A549 (cell line): ENCODE measurements at regions not wholly inside any gene's neighbourhood (a gene's known extent, or its start where the extent isn't known, plus 50 kb on each side); places are given as distances from the start of the nearest gene placed in this dataset.
A peak's percentile ranks its signal among the peaks of the same experiment; 100 is the strongest.

ENCODE experiments used
- ATAC-seq, 2 experiments: fragments of 200-7000 bp in 1 of 2; fragments of >200 bp in 1 of 2; cut with Nextera tagmentation in 1 of 2; cut with Tn5 transposase in 1 of 2; 3 replicates each; pipeline versions ENCODE4 v1.8.0 to v1.9.1; 2018 to 2020; ENCODE audit warnings: mild to moderate bottlenecking in 1 of 2, moderate library complexity in 1 of 2
- CTCF ChIA-PET: fragments of 300-600 bp; sonication (Branson Sonifier 250); formaldehyde crosslinking; extraction: SDS; loops from one replicate; lab custom pipeline; 2021; ENCODE audit warnings: antibody characterized with exemption, inconsistent platforms; lab: Yijun Ruan, JAX
- POLR2A ChIA-PET: fragments of 350-600 bp; formaldehyde crosslinking; extraction: SDS; loops from one replicate; lab custom pipeline; 2021; ENCODE audit warnings: antibody characterized with exemption, inconsistent platforms; lab: Yijun Ruan, JAX
- DNase-seq, 2 experiments: peaks; one replicate each; pipeline versions ENCODE4 v3.0.0 to v3.0.0-alpha.2; 2011 to 2016; ENCODE audit warnings: low read depth in 1 of 2, low spot score in 1 of 2
- FAIRE-seq: peaks from 2 replicates; lab custom pipeline; 2011; peaks lifted over from hg19 to GRCh38; lab: Jason Lieb, UNC
- H3K27ac ChIP-seq, 2 experiments: fragments of >200 bp; sonication (Bioruptor Twin); formaldehyde crosslinking; 3 replicates each; pipeline ENCODE4 v1.5.1; 2016 to 2017
- H3K4me1 ChIP-seq: fragments of >200 bp; sonication (Bioruptor Twin); formaldehyde crosslinking; 3 replicates; pipeline ENCODE4 v1.6.1; 2016
- H3K4me2 ChIP-seq: fragments of >200 bp; sonication (Bioruptor Twin); formaldehyde crosslinking; 3 replicates; pipeline ENCODE4 v1.6.1; 2016
- H3K4me3 ChIP-seq: fragments of >200 bp; sonication (Bioruptor Twin); formaldehyde crosslinking; 3 replicates; pipeline ENCODE4 v1.5.1; 2016
- H3K9me3 ChIP-seq: fragments of >200 bp; sonication (Bioruptor Twin); formaldehyde crosslinking; 3 replicates; pipeline ENCODE4 v1.6.1; 2016
- BHLHE40 ChIP-seq: IDR thresholded peaks from 2 replicates; pipeline ENCODE4 v1.6.1; 2012; ENCODE audit warnings: low read depth, low read length, inconsistent platforms
- CBX2 ChIP-seq: fragments of 200-600 bp; sonication (generic); IDR thresholded peaks from 2 replicates; pipeline ENCODE4 v1.6.1; 2016; ENCODE audit warnings: low read depth, mild to moderate bottlenecking, borderline replicate concordance
- CBX8 ChIP-seq: fragments of 200-600 bp; sonication (generic); IDR thresholded peaks from 2 replicates; pipeline ENCODE4 v1.6.1; 2016
- CEBPB ChIP-seq, 2 experiments: fragments of >200 bp in 1 of 2; sonication (Bioruptor Twin) in 1 of 2; formaldehyde crosslinking in 1 of 2; IDR thresholded peaks; 2 replicates each; pipeline ENCODE4 v1.6.1; 2012 to 2016
- CHD2 ChIP-seq: fragments of 150-350 bp; IDR thresholded peaks from 2 replicates; pipeline ENCODE4 v1.6.1; 2014; ENCODE audit warnings: low read length; ENCODE audit not compliant: partially characterized antibody
- CHD4 ChIP-seq: fragments of 200-600 bp; sonication (generic); IDR thresholded peaks from 2 replicates; pipeline ENCODE4 v1.6.1; 2016; ENCODE audit warnings: antibody characterized with exemption, mild to moderate bottlenecking, borderline replicate concordance
- EHMT2 ChIP-seq: fragments of 200-600 bp; sonication (generic); IDR thresholded peaks from 2 replicates; pipeline ENCODE4 v1.6.1; 2016; ENCODE audit warnings: antibody characterized with exemption, low read depth, mild to moderate bottlenecking, moderate library complexity
- FOSL2 ChIP-seq, 2 experiments: fragments of 450-650 bp in 1 of 2; fragments of >200 bp in 1 of 2; sonication (Bioruptor Twin) in 1 of 2; formaldehyde crosslinking; IDR thresholded peaks; 2 replicates each; pipeline versions ENCODE4 v1.5.0 to v1.6.1; 2016 to 2020; ENCODE audit warnings: mild to moderate bottlenecking in 1 of 2, moderate library complexity in 1 of 2
- HOXB13 ChIP-seq: fragments of 250-450 bp; sonication (Bioruptor Pico); IDR thresholded peaks from 2 replicates; pipeline ENCODE4 v1.5.0; 2020; ENCODE audit warnings: low read depth, mild to moderate bottlenecking, moderate library complexity
- HOXB5 ChIP-seq: fragments of 250-450 bp; sonication (Bioruptor Pico); IDR thresholded peaks from 2 replicates; pipeline ENCODE4 v1.5.0; 2020; ENCODE audit warnings: mild to moderate bottlenecking, moderate library complexity
- JUNB ChIP-seq: fragments of >200 bp; sonication (Bioruptor Twin); formaldehyde crosslinking; IDR thresholded peaks from 2 replicates; pipeline ENCODE4 v1.6.1; 2016
- MAZ ChIP-seq: fragments of 150-350 bp; IDR thresholded peaks from 2 replicates; pipeline ENCODE4 v1.6.1; 2014; ENCODE audit warnings: antibody characterized with exemption, low read depth, low read length, borderline replicate concordance
- NPAS2 ChIP-seq: fragments of 250-450 bp; sonication (Bioruptor Pico); IDR thresholded peaks from 2 replicates; pipeline ENCODE4 v1.8.0; 2022; ENCODE audit warnings: mild to moderate bottlenecking, moderate library complexity, borderline replicate concordance
- NR3C1 ChIP-seq: fragments of >200 bp; sonication (Bioruptor Twin); formaldehyde crosslinking; IDR thresholded peaks from 3 replicates; pipeline ENCODE4 v1.6.1; 2017
- PHF8 ChIP-seq: fragments of 200-600 bp; sonication (generic); IDR thresholded peaks from 2 replicates; pipeline ENCODE4 v1.6.1; 2016; ENCODE audit warnings: low read depth, mild to moderate bottlenecking, antibody characterized with exemption, moderate library complexity, borderline replicate concordance
- RARB ChIP-seq: fragments of 250-450 bp; sonication (Bioruptor Pico); IDR thresholded peaks from 2 replicates; pipeline ENCODE4 v1.8.0; 2021; ENCODE audit warnings: mild to moderate bottlenecking, moderate library complexity
- RNF2 ChIP-seq: fragments of 200-600 bp; sonication (generic); IDR thresholded peaks from 2 replicates; pipeline ENCODE4 v1.6.1; 2016; ENCODE audit warnings: low read depth, mild to moderate bottlenecking, antibody characterized with exemption, moderate library complexity, borderline replicate concordance
- SREBF2 ChIP-seq: fragments of 450-650 bp; IDR thresholded peaks from 2 replicates; pipeline ENCODE4 v1.6.1; 2014; ENCODE audit warnings: mild to moderate bottlenecking, moderate library complexity
- TFCP2L1 ChIP-seq: fragments of 250-450 bp; sonication (Bioruptor Pico); IDR thresholded peaks from 2 replicates; pipeline ENCODE4 v1.5.0; 2021; ENCODE audit warnings: mild to moderate bottlenecking
- ZSCAN20 ChIP-seq: fragments of 250-450 bp; sonication (Bioruptor Pico); IDR thresholded peaks from 2 replicates; pipeline ENCODE4 v1.8.0; 2022; ENCODE audit warnings: mild to moderate bottlenecking, moderate library complexity
- WGBS: methylation state at CpG from one replicate; pipeline ENCODE4 v1.1.6; 2017; ENCODE audit errors: missing lambda C conversion rate; 5-methylcytosine and 5-hydroxymethylcytosine counted together
- TF ChIP-seq, protein P1 (sequence below): IDR thresholded peaks from 2 replicates; pipeline ENCODE4 v1.6.1; 2012
- TF ChIP-seq, protein P2 (sequence below): fragments of 450-650 bp; IDR thresholded peaks from 2 replicates; pipeline ENCODE4 v1.6.1; 2014; ENCODE audit warnings: antibody characterized with exemption
- TF ChIP-seq, protein P3 (sequence below): fragments of >200 bp; sonication (Bioruptor Twin); formaldehyde crosslinking; IDR thresholded peaks from 3 replicates; pipeline ENCODE4 v1.5.1; 2016
- TF ChIP-seq, protein P4 (sequence below): fragments of 250-450 bp; sonication (Bioruptor Pico); IDR thresholded peaks from 2 replicates; pipeline ENCODE4 v1.5.0; 2021; ENCODE audit warnings: mild to moderate bottlenecking, moderate library complexity, borderline replicate concordance
- TF ChIP-seq, protein P5 (sequence below): fragments of 150-350 bp; IDR thresholded peaks from 2 replicates; pipeline ENCODE4 v1.6.1; 2014; ENCODE audit warnings: low read depth, mild to moderate bottlenecking, low read length
- TF ChIP-seq, protein P6 (sequence below): IDR thresholded peaks from 2 replicates; pipeline ENCODE4 v1.6.1; 2012
- TF ChIP-seq, protein P7 (sequence below): fragments of 250-450 bp; sonication (Bioruptor Pico); IDR thresholded peaks from 2 replicates; pipeline ENCODE4 v1.5.0; 2020; ENCODE audit warnings: low read depth, mild to moderate bottlenecking, moderate library complexity

DNA sequence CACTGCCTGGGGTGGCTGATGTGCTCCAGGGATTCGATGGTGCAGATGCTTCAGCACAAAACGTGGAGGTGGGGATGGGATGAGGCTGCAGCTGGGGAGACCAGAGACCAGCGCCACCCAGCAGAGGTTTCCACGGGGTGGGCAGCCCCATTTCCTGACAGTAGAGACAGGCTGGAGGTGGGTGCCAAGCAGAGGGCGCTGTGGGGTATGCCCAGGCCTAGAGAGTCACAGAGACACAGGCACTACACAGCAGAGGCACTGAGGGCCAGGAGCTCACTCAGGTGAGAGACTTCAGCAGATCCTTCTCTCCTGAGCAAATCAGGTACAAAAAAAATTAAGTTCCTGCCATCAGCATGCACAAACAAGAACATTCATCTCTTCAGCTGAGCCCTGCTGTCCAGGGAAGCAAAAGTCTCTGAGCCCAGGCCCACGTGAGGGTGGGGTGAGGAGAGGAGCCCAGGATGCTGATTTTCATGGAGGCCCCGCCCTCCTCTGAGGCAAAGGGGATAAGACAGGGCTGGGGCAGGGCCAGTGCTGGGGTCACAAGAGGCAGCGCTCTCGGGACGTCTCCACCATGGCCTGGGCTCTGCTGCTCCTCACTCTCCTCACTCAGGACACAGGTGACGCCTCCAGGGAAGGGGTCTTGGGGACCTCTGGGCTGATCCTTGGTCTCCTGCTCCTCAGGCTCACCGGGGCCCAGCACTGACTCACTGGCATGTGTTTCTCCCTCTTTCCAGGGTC lies 53.1 kb downstream of the GGTLC2 start:
- Histone ChIP-seq H3K4me2 (no peak overlapping the region), H3K4me1 (peaks cover 43% of the 10 kb centered on the region), H3K9me3 (no peaks in the 10 kb centered on the region), H3K27ac (peak overlapping the region; percentile 33 to 51; a peak in 4 of 6 replicates), H3K4me3 (no peak overlapping the region)
- POLR2A ChIA-PET, result no interaction called here
- TF ChIP-seq RNF2 (no peak), HOXB5 (CRISPR knock-in tag) (no peak), RARB (no peak), NPAS2 (CRISPR knock-in tag) (no peak), EHMT2 (no peak), CBX8 (no peak), ZSCAN20 (CRISPR knock-in tag) (no peak), CHD4 (no peak), SREBF2 (no peak), MAZ (no peak), PHF8 (no peak), HOXB13 (CRISPR knock-in tag) (no peak), FOSL2 (IDR thresholded peaks at IDR 0.05) (no peak), FOSL2 (CRISPR knock-in tag; IDR thresholded peaks at IDR 0.05) (no peak), CHD2 (no peak)
- TF ChIP-seq, protein P1, sequence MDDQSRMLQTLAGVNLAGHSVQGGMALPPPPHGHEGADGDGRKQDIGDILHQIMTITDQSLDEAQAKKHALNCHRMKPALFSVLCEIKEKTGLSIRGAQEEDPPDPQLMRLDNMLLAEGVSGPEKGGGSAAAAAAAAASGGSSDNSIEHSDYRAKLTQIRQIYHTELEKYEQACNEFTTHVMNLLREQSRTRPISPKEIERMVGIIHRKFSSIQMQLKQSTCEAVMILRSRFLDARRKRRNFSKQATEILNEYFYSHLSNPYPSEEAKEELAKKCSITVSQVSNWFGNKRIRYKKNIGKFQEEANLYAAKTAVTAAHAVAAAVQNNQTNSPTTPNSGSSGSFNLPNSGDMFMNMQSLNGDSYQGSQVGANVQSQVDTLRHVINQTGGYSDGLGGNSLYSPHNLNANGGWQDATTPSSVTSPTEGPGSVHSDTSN, result no peak
- TF ChIP-seq, protein P2, sequence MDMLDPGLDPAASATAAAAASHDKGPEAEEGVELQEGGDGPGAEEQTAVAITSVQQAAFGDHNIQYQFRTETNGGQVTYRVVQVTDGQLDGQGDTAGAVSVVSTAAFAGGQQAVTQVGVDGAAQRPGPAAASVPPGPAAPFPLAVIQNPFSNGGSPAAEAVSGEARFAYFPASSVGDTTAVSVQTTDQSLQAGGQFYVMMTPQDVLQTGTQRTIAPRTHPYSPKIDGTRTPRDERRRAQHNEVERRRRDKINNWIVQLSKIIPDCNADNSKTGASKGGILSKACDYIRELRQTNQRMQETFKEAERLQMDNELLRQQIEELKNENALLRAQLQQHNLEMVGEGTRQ, result no peak
- TF ChIP-seq, protein P3, sequence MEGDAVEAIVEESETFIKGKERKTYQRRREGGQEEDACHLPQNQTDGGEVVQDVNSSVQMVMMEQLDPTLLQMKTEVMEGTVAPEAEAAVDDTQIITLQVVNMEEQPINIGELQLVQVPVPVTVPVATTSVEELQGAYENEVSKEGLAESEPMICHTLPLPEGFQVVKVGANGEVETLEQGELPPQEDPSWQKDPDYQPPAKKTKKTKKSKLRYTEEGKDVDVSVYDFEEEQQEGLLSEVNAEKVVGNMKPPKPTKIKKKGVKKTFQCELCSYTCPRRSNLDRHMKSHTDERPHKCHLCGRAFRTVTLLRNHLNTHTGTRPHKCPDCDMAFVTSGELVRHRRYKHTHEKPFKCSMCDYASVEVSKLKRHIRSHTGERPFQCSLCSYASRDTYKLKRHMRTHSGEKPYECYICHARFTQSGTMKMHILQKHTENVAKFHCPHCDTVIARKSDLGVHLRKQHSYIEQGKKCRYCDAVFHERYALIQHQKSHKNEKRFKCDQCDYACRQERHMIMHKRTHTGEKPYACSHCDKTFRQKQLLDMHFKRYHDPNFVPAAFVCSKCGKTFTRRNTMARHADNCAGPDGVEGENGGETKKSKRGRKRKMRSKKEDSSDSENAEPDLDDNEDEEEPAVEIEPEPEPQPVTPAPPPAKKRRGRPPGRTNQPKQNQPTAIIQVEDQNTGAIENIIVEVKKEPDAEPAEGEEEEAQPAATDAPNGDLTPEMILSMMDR, result no peak
- TF ChIP-seq, protein P4, sequence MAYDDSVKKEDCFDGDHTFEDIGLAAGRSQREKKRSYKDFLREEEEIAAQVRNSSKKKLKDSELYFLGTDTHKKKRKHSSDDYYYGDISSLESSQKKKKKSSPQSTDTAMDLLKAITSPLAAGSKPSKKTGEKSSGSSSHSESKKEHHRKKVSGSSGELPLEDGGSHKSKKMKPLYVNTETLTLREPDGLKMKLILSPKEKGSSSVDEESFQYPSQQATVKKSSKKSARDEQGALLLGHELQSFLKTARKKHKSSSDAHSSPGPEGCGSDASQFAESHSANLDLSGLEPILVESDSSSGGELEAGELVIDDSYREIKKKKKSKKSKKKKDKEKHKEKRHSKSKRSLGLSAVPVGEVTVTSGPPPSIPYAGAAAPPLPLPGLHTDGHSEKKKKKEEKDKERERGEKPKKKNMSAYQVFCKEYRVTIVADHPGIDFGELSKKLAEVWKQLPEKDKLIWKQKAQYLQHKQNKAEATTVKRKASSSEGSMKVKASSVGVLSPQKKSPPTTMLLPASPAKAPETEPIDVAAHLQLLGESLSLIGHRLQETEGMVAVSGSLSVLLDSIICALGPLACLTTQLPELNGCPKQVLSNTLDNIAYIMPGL (CRISPR knock-in tag), result no peak
- ATAC-seq, result no peak
- WGBS, result 86% methylated on average over 8 of the region's 12 CpGs
- CTCF ChIA-PET, result interaction anchor here (1.2 kb wide), 1 partner anchor 9 kb away, joined by 3 read pairs; no protein-coding TSS in a partner anchor
- FAIRE-seq, result no peak
- no peak for DNase-seq

DNA sequence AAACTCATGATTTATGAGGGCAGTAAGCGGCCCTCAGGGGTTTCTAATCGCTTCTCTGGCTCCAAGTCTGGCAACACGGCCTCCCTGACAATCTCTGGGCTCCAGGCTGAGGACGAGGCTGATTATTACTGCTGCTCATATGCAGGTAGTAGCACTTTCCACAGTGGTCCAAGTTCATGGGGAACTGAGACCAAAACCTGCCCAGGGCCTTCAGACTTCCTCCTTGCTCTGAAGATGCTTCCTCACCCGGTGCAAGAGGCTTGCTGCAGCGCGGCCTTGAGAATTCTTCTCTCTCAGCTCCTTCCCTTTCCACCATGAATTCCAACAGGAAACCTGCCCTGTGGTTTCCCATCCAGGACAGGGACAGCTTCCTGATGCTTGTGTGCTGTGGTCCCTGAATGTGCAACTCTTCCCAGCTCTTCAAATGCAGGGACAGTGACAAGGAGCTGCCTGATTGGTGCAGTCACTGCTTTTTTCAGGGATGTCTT lies 53.9 kb downstream of the GGTLC2 start:
- Histone ChIP-seq H3K9me3 (no peaks in the 10 kb centered on the region), H3K4me1 (peaks cover 43% of the 10 kb centered on the region), H3K4me3 (no peak overlapping the region), H3K4me2 (no peak overlapping the region), H3K27ac (peak overlapping the region in 1 of 2 experiments; percentile 24; a peak in 1 of 6 replicates)
- CTCF ChIA-PET, result interaction anchor here (0.7 kb wide), 1 partner anchor 21 kb away, joined by 3 read pairs; no protein-coding TSS in a partner anchor
- 98% methylated on average over 7 of the region's 7 CpGs for WGBS
- POLR2A ChIA-PET, result no interaction called here
- FAIRE-seq (no peak), DNase-seq (no peak), ATAC-seq (no peak)
- no peak for TF ChIP-seq HOXB13 (CRISPR knock-in tag)
- TF ChIP-seq CEBPB (IDR thresholded peaks at IDR 0.05), result no peak
- TF ChIP-seq, protein P5, sequence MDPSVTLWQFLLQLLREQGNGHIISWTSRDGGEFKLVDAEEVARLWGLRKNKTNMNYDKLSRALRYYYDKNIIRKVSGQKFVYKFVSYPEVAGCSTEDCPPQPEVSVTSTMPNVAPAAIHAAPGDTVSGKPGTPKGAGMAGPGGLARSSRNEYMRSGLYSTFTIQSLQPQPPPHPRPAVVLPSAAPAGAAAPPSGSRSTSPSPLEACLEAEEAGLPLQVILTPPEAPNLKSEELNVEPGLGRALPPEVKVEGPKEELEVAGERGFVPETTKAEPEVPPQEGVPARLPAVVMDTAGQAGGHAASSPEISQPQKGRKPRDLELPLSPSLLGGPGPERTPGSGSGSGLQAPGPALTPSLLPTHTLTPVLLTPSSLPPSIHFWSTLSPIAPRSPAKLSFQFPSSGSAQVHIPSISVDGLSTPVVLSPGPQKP, result no peak
- no peak for TF ChIP-seq NR3C1
- no peak for TF ChIP-seq BHLHE40
- no peak for TF ChIP-seq JUNB
- TF ChIP-seq CBX2, result no peak
- TF ChIP-seq, protein P6, sequence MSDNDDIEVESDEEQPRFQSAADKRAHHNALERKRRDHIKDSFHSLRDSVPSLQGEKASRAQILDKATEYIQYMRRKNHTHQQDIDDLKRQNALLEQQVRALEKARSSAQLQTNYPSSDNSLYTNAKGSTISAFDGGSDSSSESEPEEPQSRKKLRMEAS, result no peak
- TF ChIP-seq ZSCAN20 (CRISPR knock-in tag), result no peak
- TF ChIP-seq MAZ, result no peak
- TF ChIP-seq PHF8, result no peak
- TF ChIP-seq, protein P7, sequence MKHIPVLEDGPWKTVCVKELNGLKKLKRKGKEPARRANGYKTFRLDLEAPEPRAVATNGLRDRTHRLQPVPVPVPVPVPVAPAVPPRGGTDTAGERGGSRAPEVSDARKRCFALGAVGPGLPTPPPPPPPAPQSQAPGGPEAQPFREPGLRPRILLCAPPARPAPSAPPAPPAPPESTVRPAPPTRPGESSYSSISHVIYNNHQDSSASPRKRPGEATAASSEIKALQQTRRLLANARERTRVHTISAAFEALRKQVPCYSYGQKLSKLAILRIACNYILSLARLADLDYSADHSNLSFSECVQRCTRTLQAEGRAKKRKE, result no peak
- no peak for TF ChIP-seq TFCP2L1 (CRISPR knock-in tag)
- no peak for TF ChIP-seq RARB
- no peak for TF ChIP-seq CHD4
